HG03469 (cell line): ENCODE measurements at regions not wholly inside any gene's neighbourhood (a gene's known extent, or its start where the extent isn't known, plus 50 kb on each side); places are given as distances from the start of the nearest gene placed in this dataset.

Source experiments
- ATAC-seq: cut with Tn5 transposase; IDR thresholded peaks from one replicate; pipeline ENCODE4 v1.9.1; 2021; ENCODE audit warnings: mild to moderate bottlenecking, moderate library complexity, moderate number of reproducible peaks; ENCODE audit not compliant: unreplicated experiment

GRCh38 chr3:150104564-150104963 lies 133.9 kb upstream of the PFN2 start:
- ATAC-seq: no peak

- ATAC-seq: no peak
These were observed 130.3 kb upstream of the PFN2 start for GRCh38 chr3:150101016-150101415.

- peak; percentile 46 for ATAC-seq
These were observed 127.9 kb upstream of the PFN2 start for GRCh38 chr3:150098621-150099020.

- no peak for ATAC-seq
These were observed 126.8 kb upstream of the PFN2 start for GRCh38 chr3:150097588-150097890.

- ATAC-seq: no peak
These were observed 126.2 kb upstream of the PFN2 start for GRCh38 chr3:150096700-150097587.

GRCh38 chr3:150094150-150094933 lies 123.6 kb upstream of the PFN2 start:
- ATAC-seq: no peak

- no peak for ATAC-seq
These were observed 120.9 kb upstream of the PFN2 start for GRCh38 chr3:150091626-150092025.

GRCh38 chr3:150090877-150091276 lies 120.2 kb upstream of the PFN2 start:
- no peak for ATAC-seq

- ATAC-seq: no peak
These were observed 119.3 kb upstream of the PFN2 start for GRCh38 chr3:150090006-150090405.

- ATAC-seq: no peak
These were observed 113.4 kb upstream of the PFN2 start for GRCh38 chr3:150084128-150084527.

- no peak for ATAC-seq
These were observed 113.0 kb upstream of the PFN2 start for GRCh38 chr3:150083655-150084042.

- no peak for ATAC-seq
These were observed 112.4 kb upstream of the PFN2 start for GRCh38 chr3:150082898-150083654.

GRCh38 chr3:150081084-150081483 lies 110.4 kb upstream of the PFN2 start:
- no peak for ATAC-seq

- no peak for ATAC-seq
These were observed 109.5 kb upstream of the PFN2 start for GRCh38 chr3:150080058-150080730.

GRCh38 chr3:150079029-150079739 lies 108.5 kb upstream of the PFN2 start:
- no peak for ATAC-seq

GRCh38 chr3:150077581-150078247 lies 107.0 kb upstream of the PFN2 start:
- ATAC-seq: no peak

- no peak for ATAC-seq
These were observed 106.4 kb upstream of the PFN2 start for GRCh38 chr3:150077107-150077506.

GRCh38 chr3:150076443-150076842 lies 105.7 kb upstream of the PFN2 start:
- no peak for ATAC-seq

- ATAC-seq: no peak
These were observed 104.7 kb upstream of the PFN2 start for GRCh38 chr3:150075417-150075865.
